Endodermal cell (in vitro differentiated cells): ENCODE measurements at regions not wholly inside any gene's neighbourhood (a gene's known extent, or its start where the extent isn't known, plus 50 kb on each side); places are given as distances from the start of the nearest gene placed in this dataset.
"Not testable (repeated sequence)": the region's sequence is repeated elsewhere in the genome, so short reads cannot be mapped to it uniquely, and the experiment has no call there.

Source experiments
- DNase-seq: peaks from one replicate; pipeline ENCODE4 v3.0.0-alpha.2; 2017
- H3K27ac ChIP-seq: 2 replicates; pipeline ENCODE4 v1.5.1; 2013; ENCODE audit warnings: mild to moderate bottlenecking, low read depth, low read length, moderate library complexity
- H3K27me3 ChIP-seq: 2 replicates; pipeline ENCODE4 v1.6.1; 2013; ENCODE audit warnings: mild to moderate bottlenecking, low read length, moderate library complexity; ENCODE audit not compliant: insufficient read depth, control insufficient read depth, poor library complexity, severe bottlenecking
- H3K36me3 ChIP-seq: 2 replicates; pipeline ENCODE4 v1.7.0; 2013; ENCODE audit warnings: mild to moderate bottlenecking, low read length, moderate library complexity; ENCODE audit not compliant: control insufficient read depth, insufficient read depth
- H3K4me1 ChIP-seq: one replicate; pipeline ENCODE4 v1.7.0; 2013; ENCODE audit warnings: low read length; ENCODE audit not compliant: control insufficient read depth, insufficient read depth
- H3K4me3 ChIP-seq: 2 replicates; pipeline ENCODE4 v1.5.1; 2013; ENCODE audit warnings: mild to moderate bottlenecking, low read length, moderate library complexity
- H3K9ac ChIP-seq: 2 replicates; pipeline ENCODE4 v1.6.1; 2013; ENCODE audit warnings: mild to moderate bottlenecking, low read length, moderate library complexity; ENCODE audit not compliant: poor library complexity, severe bottlenecking; ENCODE audit errors: extremely low read depth
- H3K9me3 ChIP-seq: 2 replicates; pipeline ENCODE4 v1.6.1; 2013; ENCODE audit warnings: mild to moderate bottlenecking, low read length, moderate library complexity; ENCODE audit not compliant: control insufficient read depth
- H3K27ac Mint-ChIP-seq: 2 replicates; pipeline ENCODE4 v1.8.0; 2020; ENCODE audit warnings: mixed read lengths
- H3K27me3 Mint-ChIP-seq: 2 replicates; pipeline ENCODE4 v1.8.0; 2021; ENCODE audit warnings: mild to moderate bottlenecking, mixed read lengths; ENCODE audit not compliant: insufficient read depth
- H3K36me3 Mint-ChIP-seq: 2 replicates; pipeline ENCODE4 v1.8.0; 2020; ENCODE audit warnings: low read depth, mixed read lengths
- H3K4me1 Mint-ChIP-seq: 2 replicates; pipeline ENCODE4 v1.8.0; 2020; ENCODE audit warnings: mixed read lengths
- H3K4me3 Mint-ChIP-seq: 2 replicates; pipeline ENCODE4 v1.8.0; 2020; ENCODE audit warnings: mild to moderate bottlenecking, moderate library complexity, mixed read lengths
- H3K9me3 Mint-ChIP-seq: 2 replicates; pipeline ENCODE4 v1.8.0; 2020; ENCODE audit warnings: mild to moderate bottlenecking, mixed read lengths
- CTCF ChIP-seq: fragments of 200-600 bp; sonication (generic); conservative IDR thresholded peaks from 2 replicates; pipeline ENCODE4 v1.5.0; 2021; ENCODE audit warnings: antibody characterized with exemption, mild to moderate bottlenecking
- WGBS, 2 experiments: methylation state at CpG; one replicate each; pipeline versions ENCODE4 v1.1.5 to v1.1.7; 2013; ENCODE audit warnings: missing lambda C conversion rate in 2 of 2, mixed read lengths in 1 of 2; ENCODE audit not compliant: insufficient coverage in 1 of 2, insufficient read length in 1 of 2; 5-methylcytosine and 5-hydroxymethylcytosine counted together

DNA sequence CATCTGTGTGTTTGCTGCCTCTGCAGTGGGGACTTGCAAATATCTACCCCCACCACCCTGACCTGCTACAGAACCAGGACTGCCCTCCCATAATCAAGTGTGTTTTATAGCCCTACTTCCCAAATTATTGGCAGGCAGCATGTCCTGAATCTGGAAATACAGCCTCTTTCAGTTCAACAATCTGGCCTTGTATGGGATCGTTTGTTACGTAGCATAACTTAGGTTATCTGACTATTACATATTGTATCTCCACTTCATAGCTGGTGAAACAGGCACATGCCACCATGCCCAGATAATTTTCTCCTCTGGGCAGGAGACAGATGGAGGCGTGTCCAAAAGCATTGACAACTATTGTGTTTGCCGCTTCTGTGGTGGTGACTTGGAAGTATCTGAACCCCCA, 66.7 kb upstream of the ADGRL1 start:
- Histone ChIP-seq H3K4me3 (peak overlapping the region; percentile 64), H3K27me3 (no peaks in the 10 kb centered on the region), H3K36me3 (no peaks in the 10 kb centered on the region), H3K9me3 (peaks cover 49% of the 10 kb centered on the region), H3K4me1 (no peaks in the 10 kb centered on the region), H3K9ac (no peak overlapping the region), H3K27ac (no peak overlapping the region)
- Mint-ChIP-seq H3K9me3 (peaks cover 46% of the 10 kb centered on the region), H3K27ac (no peak overlapping the region), H3K27me3 (peaks cover 5% of the 10 kb centered on the region), H3K36me3 (peaks cover 12% of the 10 kb centered on the region), H3K4me1 (peaks cover 18% of the 10 kb centered on the region), H3K4me3 (no peak overlapping the region)
- no peak for DNase-seq
- WGBS, 2 experiments: 94 to 100% methylated on average over 2 to 4 of the region's 4 CpGs
- no peak for TF ChIP-seq CTCF

GRCh38 chr19:14271840-14272239, 65.9 kb upstream of the ADGRL1 start:
- peak overlapping the region; percentile 20 for H3K27ac Mint-ChIP-seq
- H3K4me1 Mint-ChIP-seq: peaks cover 18% of the 10 kb centered on the region
- H3K36me3 ChIP-seq: no peaks in the 10 kb centered on the region
- no peak overlapping the region for H3K9ac ChIP-seq
- H3K27ac ChIP-seq: no peak overlapping the region
- H3K9me3 ChIP-seq: peaks cover 46% of the 10 kb centered on the region
- H3K27me3 Mint-ChIP-seq: peaks cover 10% of the 10 kb centered on the region
- H3K4me3 Mint-ChIP-seq: no peak overlapping the region
- DNase-seq: no peak
- no peaks in the 10 kb centered on the region for H3K4me1 ChIP-seq
- H3K9me3 Mint-ChIP-seq: peaks cover 42% of the 10 kb centered on the region
- WGBS, 2 experiments: 70% methylated on average over 1 of the region's 1 CpG; no CpG with 5 or more reads in 1 of the 2 experiments
- no peak for TF ChIP-seq CTCF
- peaks cover 11% of the 10 kb centered on the region for H3K36me3 Mint-ChIP-seq
- H3K27me3 ChIP-seq: no peaks in the 10 kb centered on the region
- peak overlapping the region; percentile 64 for H3K4me3 ChIP-seq

GRCh38 chr19:14270557-14270956, 64.6 kb upstream of the ADGRL1 start:
- WGBS, 2 experiments: 61 to 82% methylated on average over 2 to 4 of the region's 4 CpGs
- not testable (repeated sequence) for H3K36me3 ChIP-seq, H3K27ac ChIP-seq, H3K36me3 Mint-ChIP-seq, H3K4me3 ChIP-seq, H3K4me1 ChIP-seq, H3K27ac Mint-ChIP-seq, H3K27me3 ChIP-seq, H3K9ac ChIP-seq, H3K4me3 Mint-ChIP-seq, DNase-seq
- Mint-ChIP-seq H3K27me3 (peaks cover 11% of the 10 kb centered on the region), H3K4me1 (peaks cover 20% of the 10 kb centered on the region), H3K9me3 (peaks cover 29% of the 10 kb centered on the region)
- peaks cover 33% of the 10 kb centered on the region for H3K9me3 ChIP-seq

- DNase-seq: no peak
- Mint-ChIP-seq H3K4me1 (peaks cover 25% of the 10 kb centered on the region), H3K4me3 (no peak overlapping the region), H3K27me3 (peaks cover 11% of the 10 kb centered on the region), H3K9me3 (peaks cover 3% of the 10 kb centered on the region), H3K27ac (no peak overlapping the region), H3K36me3 (peaks cover 2% of the 10 kb centered on the region)
- Histone ChIP-seq H3K4me1 (no peaks in the 10 kb centered on the region), H3K9me3 (peaks cover 1% of the 10 kb centered on the region), H3K27ac (no peak overlapping the region), H3K36me3 (no peaks in the 10 kb centered on the region), H3K27me3 (no peaks in the 10 kb centered on the region), H3K4me3 (no peak overlapping the region), H3K9ac (no peak overlapping the region)
- no peak for TF ChIP-seq CTCF
- 91 to 95% methylated on average over 6 of the region's 6 CpGs for WGBS, 2 experiments
Measured at GRCh38 chr19:14267224-14267741, 61.3 kb upstream of the ADGRL1 start.

GRCh38 chr19:14266208-14266607, 60.2 kb upstream of the ADGRL1 start:
- not testable (repeated sequence) for H3K27ac ChIP-seq, DNase-seq, H3K36me3 ChIP-seq, H3K27me3 ChIP-seq, H3K27ac Mint-ChIP-seq, H3K9ac ChIP-seq, H3K9me3 Mint-ChIP-seq, H3K36me3 Mint-ChIP-seq, H3K4me1 ChIP-seq, H3K9me3 ChIP-seq
- peak overlapping the region; percentile 61 for H3K4me3 Mint-ChIP-seq
- peaks cover 17% of the 10 kb centered on the region for H3K4me1 Mint-ChIP-seq
- WGBS, 2 experiments: 91 to 93% methylated on average over 4 of the region's 4 CpGs
- H3K27me3 Mint-ChIP-seq: peaks cover 11% of the 10 kb centered on the region
- peak overlapping the region; percentile 82 for H3K4me3 ChIP-seq
